Heart left ventricle (tissue), 13 donors: ENCODE measurements at regions not wholly inside any gene's neighbourhood (a gene's known extent, or its start where the extent isn't known, plus 50 kb on each side); places are given as distances from the start of the nearest gene placed in this dataset.

ENCODE experiments used
- CTCF ChIP-seq, 12 donors: fragments of 200-600 bp; sonication (generic) in 4 of 12; IDR thresholded peaks; one replicate each; pipeline versions ENCODE4 v1.5.0 to v1.8.0; 2018 to 2022; ENCODE audit warnings: antibody characterized with exemption in 12 of 12, mild to moderate bottlenecking in 5 of 12
- POLR2A ChIP-seq, 2 donors: fragments of 450-650 bp; IDR thresholded peaks; one replicate each; pipeline ENCODE4 v1.6.1; 2017; ENCODE audit warnings: antibody characterized with exemption in 2 of 2, mild to moderate bottlenecking in 2 of 2, moderate library complexity in 2 of 2
- donor health status: ischemic (EF 13 %, LVEDD 7.1; RV severe dilation, severe dysfunction).
- donor health status: DM: no; HTN: yes; CAD: no.
- donor health status: DM: no; HTN: no; CAD: no.
- donor health status: ischemic (EF 25% LVEDD 6.9; RV normal size, moderate dysfunction).
- donor health status: ischemic (EF 25% LVEDD 5.7; RV mildly dilated, moderate dysfunction).
- donor health status: ischemic (EF 35%, LVEDD 5.7; RV mildly dilated, moderate dysfunction).
- donor health status: nonischemic (EF 11% LVEDD 7.7; RV severe dilation, severe dysfunction).
- donor health status: DM: yes; HTN: yes; CAD: no.
- donor health status: PGD.
- donor health status: ischemic (EF 29% LVEDD 5.4; RV normal size, mild dysfunction).
- donor health status: nonischemic (EF 23%, LVEDD 6.1; RV moderate dilation, normal function).

GRCh38 chr2:235278771-235279355 lies 215.0 kb upstream of the AGAP1 start:
- TF ChIP-seq CTCF (IDR thresholded peaks at IDR 0.05) (no peak), POLR2A (IDR thresholded peaks at IDR 0.05) (no peak)
